ENCODE measurements at regions not wholly inside any gene's neighbourhood (a gene's known extent, or its start where the extent isn't known, plus 50 kb on each side); places are given as distances from the start of the nearest gene placed in this dataset.

DNA sequence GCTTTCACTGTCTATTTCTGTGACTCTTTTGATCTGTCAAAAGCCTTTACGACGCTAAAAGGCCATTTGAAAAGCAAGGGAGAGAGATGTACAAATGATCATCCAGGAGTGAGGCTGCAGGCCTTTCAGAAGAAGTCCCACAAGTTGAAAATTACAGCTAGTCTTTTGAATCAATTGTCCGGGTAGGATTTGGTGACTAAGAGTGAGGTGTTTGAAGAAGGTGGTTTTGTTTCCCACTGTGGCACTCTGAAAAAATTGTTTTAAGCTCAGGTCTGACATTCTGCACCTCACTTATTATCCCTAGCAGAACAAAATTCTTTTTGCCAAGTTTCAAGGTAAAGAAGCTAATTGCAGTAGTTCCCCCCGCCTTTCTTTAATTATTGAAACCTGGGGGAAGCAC, 50.8 kb upstream of the TMEM108 start:
- Histone ChIP-seq H3K27ac (no peak overlapping the region), H3K4me2 (no peak overlapping the region), H3K4me1 (ENCODE audit: insufficient read depth) (no peaks in the 10 kb centered on the region), H3K4me3 (no peak overlapping the region), H4K20me1 (ENCODE audit: insufficient read depth, poor library complexity, severe bottlenecking) (no peaks in the 10 kb centered on the region), H3K9me3 (ENCODE audit: low read depth) (no peaks in the 10 kb centered on the region), H3K9me2 (replicated peaks; ENCODE audit: insufficient read depth) (no peaks in the 10 kb centered on the region), H3K36me3 (replicated peaks; ENCODE audit: insufficient read depth, low read depth) (no peaks in the 10 kb centered on the region), H3K79me2 (no peaks in the 10 kb centered on the region), H3K27me3 (no peaks in the 10 kb centered on the region), H2AFZ (no peak overlapping the region)
- TF ChIP-seq EZH2phosphoT487 (IDR thresholded peaks at IDR 0.05; ENCODE audit: low read depth, severe bottlenecking, unreplicated experiment) (no peak), EZH2 (IDR thresholded peaks at IDR 0.05; ENCODE audit: borderline replicate concordance) (no peak)
- TF ChIP-seq, protein P1, sequence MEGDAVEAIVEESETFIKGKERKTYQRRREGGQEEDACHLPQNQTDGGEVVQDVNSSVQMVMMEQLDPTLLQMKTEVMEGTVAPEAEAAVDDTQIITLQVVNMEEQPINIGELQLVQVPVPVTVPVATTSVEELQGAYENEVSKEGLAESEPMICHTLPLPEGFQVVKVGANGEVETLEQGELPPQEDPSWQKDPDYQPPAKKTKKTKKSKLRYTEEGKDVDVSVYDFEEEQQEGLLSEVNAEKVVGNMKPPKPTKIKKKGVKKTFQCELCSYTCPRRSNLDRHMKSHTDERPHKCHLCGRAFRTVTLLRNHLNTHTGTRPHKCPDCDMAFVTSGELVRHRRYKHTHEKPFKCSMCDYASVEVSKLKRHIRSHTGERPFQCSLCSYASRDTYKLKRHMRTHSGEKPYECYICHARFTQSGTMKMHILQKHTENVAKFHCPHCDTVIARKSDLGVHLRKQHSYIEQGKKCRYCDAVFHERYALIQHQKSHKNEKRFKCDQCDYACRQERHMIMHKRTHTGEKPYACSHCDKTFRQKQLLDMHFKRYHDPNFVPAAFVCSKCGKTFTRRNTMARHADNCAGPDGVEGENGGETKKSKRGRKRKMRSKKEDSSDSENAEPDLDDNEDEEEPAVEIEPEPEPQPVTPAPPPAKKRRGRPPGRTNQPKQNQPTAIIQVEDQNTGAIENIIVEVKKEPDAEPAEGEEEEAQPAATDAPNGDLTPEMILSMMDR (IDR thresholded peaks at IDR 0.05; ENCODE audit: poor library complexity) = no peak
- 89% methylated on average over 4 of the region's 4 CpGs for WGBS (ENCODE audit: low lambda C conversion rate, missing lambda C conversion rate)
- DNase-seq (ENCODE audit: low spot score) = no peak

DNA sequence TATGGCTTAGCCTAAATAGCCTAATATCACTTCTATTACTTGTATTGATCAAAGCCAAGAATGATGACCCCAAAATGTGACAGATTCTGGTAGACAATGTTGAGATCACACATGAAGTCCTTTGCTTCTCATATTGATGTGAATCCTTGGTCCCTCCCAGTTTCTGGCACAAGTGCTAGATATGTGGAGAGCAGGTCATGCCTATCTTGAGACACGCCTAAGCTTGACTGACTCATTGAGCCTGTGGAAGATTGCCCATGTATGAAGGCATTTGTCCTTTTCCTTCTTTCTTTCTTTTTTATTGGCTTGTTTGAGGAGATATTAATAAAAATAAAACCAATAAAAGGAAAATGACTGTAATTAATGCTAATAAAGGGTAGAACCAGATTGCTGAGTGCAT, 54.0 kb upstream of the TMEM108 start:
- Histone ChIP-seq H2AFZ (no peak overlapping the region), H3K4me2 (no peak overlapping the region), H3K36me3 (replicated peaks; ENCODE audit: insufficient read depth, low read depth) (no peaks in the 10 kb centered on the region), H3K27ac (no peak overlapping the region), H3K4me3 (no peak overlapping the region), H3K9me2 (replicated peaks; ENCODE audit: insufficient read depth) (no peaks in the 10 kb centered on the region), H3K4me1 (ENCODE audit: insufficient read depth) (no peaks in the 10 kb centered on the region), H3K27me3 (no peaks in the 10 kb centered on the region), H3K9me3 (ENCODE audit: low read depth) (no peaks in the 10 kb centered on the region), H4K20me1 (ENCODE audit: insufficient read depth, poor library complexity, severe bottlenecking) (no peaks in the 10 kb centered on the region), H3K79me2 (no peaks in the 10 kb centered on the region)
- TF ChIP-seq EZH2phosphoT487 (IDR thresholded peaks at IDR 0.05; ENCODE audit: low read depth, severe bottlenecking, unreplicated experiment) (no peak), EZH2 (IDR thresholded peaks at IDR 0.05; ENCODE audit: borderline replicate concordance) (no peak)
- TF ChIP-seq, protein P1 (IDR thresholded peaks at IDR 0.05; ENCODE audit: poor library complexity) = no peak
- no peak for DNase-seq (ENCODE audit: low spot score)
- WGBS (ENCODE audit: low lambda C conversion rate, missing lambda C conversion rate) = 90% methylated on average over 1 of the region's 1 CpG

DNA sequence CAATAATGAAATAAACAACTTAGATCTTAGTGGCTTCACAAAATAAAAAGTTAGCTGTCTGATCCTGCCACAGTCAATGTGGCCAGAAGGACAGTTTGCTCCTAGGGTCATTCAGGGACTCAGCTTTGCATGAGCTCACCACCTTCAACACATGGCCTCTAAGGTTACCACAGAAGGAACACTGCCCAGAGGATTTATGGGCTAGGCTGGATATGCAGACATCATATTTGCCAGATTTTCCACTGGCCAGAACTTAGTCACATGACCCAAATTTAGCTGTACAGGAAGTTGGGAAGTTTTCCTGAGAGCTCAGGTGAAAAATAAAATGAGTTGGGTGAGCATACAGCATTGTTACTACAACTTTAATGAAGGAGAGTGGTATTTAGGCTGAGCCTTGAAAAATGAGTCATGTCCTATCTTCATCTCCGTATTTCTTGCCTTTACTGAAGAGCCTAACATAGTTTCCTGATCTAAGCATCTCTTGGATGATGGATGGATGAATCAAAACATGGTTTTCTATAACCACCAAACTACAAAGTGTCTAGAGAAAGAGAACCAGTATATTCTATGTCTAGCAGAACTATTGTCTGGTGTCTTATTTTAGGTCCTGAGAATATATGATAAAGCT, 54.9 kb upstream of the TMEM108 start:
- Histone ChIP-seq H2AFZ (no peak overlapping the region), H3K36me3 (replicated peaks; ENCODE audit: insufficient read depth, low read depth) (no peaks in the 10 kb centered on the region), H3K79me2 (no peaks in the 10 kb centered on the region), H3K27me3 (no peaks in the 10 kb centered on the region), H3K9me3 (ENCODE audit: low read depth) (no peaks in the 10 kb centered on the region), H3K4me3 (no peak overlapping the region), H3K27ac (no peak overlapping the region), H4K20me1 (ENCODE audit: insufficient read depth, poor library complexity, severe bottlenecking) (no peaks in the 10 kb centered on the region), H3K4me1 (ENCODE audit: insufficient read depth) (no peaks in the 10 kb centered on the region), H3K9me2 (replicated peaks; ENCODE audit: insufficient read depth) (no peaks in the 10 kb centered on the region), H3K4me2 (no peak overlapping the region)
- TF ChIP-seq EZH2 (IDR thresholded peaks at IDR 0.05; ENCODE audit: borderline replicate concordance) = no peak
- TF ChIP-seq, protein P1 (IDR thresholded peaks at IDR 0.05; ENCODE audit: poor library complexity) = no peak
- no peak for TF ChIP-seq EZH2phosphoT487 (IDR thresholded peaks at IDR 0.05; ENCODE audit: low read depth, severe bottlenecking, unreplicated experiment)
- WGBS (ENCODE audit: low lambda C conversion rate, missing lambda C conversion rate) = 75% methylated on average over 1 of the region's 1 CpG
- no peak for DNase-seq (ENCODE audit: low spot score)

Measured in hepatocyte (in vitro differentiated cells).